ENCODE measurements at regions not wholly inside any gene's neighbourhood (a gene's known extent, or its start where the extent isn't known, plus 50 kb on each side); places are given as distances from the start of the nearest gene placed in this dataset.

DNA sequence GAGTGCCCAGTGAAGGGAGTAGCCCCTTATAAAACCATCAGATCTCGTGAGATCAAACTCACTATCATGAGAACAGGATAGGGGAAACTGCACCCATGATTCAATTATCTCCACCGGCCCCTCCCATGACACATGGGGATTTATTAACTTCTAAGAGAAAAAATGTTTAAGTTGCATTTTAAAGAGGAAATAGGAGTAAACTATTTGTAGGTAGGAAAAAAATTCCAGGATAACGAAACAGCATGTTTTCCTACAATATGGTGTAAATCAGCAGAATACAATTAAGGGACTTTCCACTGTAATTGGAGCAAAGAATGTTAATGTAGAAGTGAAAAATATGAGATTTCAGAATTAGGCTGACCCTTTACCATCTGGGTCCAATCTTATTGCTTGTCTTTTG is 63.9 kb downstream of the FBXO5 start:
- WGBS, 4 donors, result 63 to 72% (median 69%) methylated on average over 3 of the region's 3 CpGs
- Histone ChIP-seq H3K27me3 (no peaks in the 10 kb centered on the region), H3K9me3 (peaks cover 0 to 5% (median 0%) of the 10 kb centered on the region in 12 donors), H3K4me3 (no peak overlapping the region), H3K36me3 (no peaks in the 10 kb centered on the region), H3K27ac (no peak overlapping the region), H3K4me1 (peaks cover 0 to 3% (median 0%) of the 10 kb centered on the region in 12 donors)
- intact Hi-C loops (cut with DNase I), result no loop called here
- DNase-seq (no peak), ATAC-seq (no peak)
- TF ChIP-seq POLR2A (IDR thresholded peaks at IDR 0.05), result no peak
- TF ChIP-seq, protein P1, sequence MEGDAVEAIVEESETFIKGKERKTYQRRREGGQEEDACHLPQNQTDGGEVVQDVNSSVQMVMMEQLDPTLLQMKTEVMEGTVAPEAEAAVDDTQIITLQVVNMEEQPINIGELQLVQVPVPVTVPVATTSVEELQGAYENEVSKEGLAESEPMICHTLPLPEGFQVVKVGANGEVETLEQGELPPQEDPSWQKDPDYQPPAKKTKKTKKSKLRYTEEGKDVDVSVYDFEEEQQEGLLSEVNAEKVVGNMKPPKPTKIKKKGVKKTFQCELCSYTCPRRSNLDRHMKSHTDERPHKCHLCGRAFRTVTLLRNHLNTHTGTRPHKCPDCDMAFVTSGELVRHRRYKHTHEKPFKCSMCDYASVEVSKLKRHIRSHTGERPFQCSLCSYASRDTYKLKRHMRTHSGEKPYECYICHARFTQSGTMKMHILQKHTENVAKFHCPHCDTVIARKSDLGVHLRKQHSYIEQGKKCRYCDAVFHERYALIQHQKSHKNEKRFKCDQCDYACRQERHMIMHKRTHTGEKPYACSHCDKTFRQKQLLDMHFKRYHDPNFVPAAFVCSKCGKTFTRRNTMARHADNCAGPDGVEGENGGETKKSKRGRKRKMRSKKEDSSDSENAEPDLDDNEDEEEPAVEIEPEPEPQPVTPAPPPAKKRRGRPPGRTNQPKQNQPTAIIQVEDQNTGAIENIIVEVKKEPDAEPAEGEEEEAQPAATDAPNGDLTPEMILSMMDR (IDR thresholded peaks at IDR 0.05), result no peak

DNA sequence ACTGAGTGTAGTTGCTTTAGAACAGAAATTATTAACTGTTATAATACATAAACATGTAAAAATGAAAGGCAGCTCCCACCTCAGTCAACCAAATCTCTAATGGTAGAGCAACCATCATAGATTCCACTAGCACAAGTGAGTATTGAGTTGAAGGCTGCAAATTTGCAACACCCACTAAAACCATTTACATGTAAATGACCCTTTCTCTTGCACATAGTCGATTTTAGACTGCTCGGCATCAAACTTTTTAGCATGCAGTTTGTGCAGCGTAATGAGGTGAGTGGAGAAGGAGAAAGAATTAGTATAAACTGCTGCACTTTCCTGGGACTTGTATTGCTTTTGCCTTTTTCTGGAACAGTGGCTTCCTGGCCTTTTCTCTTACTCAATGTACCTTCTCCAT is 62.8 kb downstream of the FBXO5 start:
- DNase-seq (no peak), ATAC-seq (no peak)
- Histone ChIP-seq H3K4me3 (no peak overlapping the region), H3K36me3 (no peaks in the 10 kb centered on the region), H3K9me3 (no peaks in the 10 kb centered on the region), H3K4me1 (peaks cover 0 to 3% (median 0%) of the 10 kb centered on the region in 12 donors), H3K27me3 (no peaks in the 10 kb centered on the region), H3K27ac (no peak overlapping the region)
- TF ChIP-seq, protein P1 (IDR thresholded peaks at IDR 0.05), result no peak
- no peak for TF ChIP-seq POLR2A (IDR thresholded peaks at IDR 0.05)
- 84 to 89% (median 87%) methylated on average over 3 of the region's 3 CpGs for WGBS, 4 donors
- intact Hi-C loops (cut with DNase I), result no loop called here

All from heart left ventricle (tissue), 16 donors.